DMS53 (cell line): ENCODE measurements at regions not wholly inside any gene's neighbourhood (a gene's known extent, or its start where the extent isn't known, plus 50 kb on each side); places are given as distances from the start of the nearest gene placed in this dataset.
A peak's percentile ranks its signal among the peaks of the same experiment; 100 is the strongest.

Source experiments
- DNase-seq: peaks from one replicate; lab custom pipeline; 2025; lab: John Stamatoyannopoulos, UW

DNA sequence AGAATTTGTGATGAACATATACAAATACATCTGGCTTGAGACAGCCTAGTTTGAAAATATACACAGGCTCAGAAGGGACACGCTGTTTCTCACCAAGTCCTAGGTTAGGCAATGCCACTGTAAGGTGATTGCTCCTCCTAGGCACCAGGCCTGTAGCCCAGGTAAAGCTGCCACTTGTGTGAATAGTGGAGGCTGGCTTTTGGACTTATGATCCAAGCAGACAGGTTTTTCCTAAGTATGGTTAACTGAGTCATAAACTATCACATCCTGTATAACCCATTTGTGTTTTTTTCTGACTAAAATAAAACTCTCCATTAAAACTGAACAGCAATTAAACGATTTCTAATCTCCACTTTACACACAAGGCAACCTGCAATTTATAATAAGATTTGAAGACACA lies 81.0 kb downstream of the SEMA4F start:
- peak; percentile 35 for DNase-seq

DNA sequence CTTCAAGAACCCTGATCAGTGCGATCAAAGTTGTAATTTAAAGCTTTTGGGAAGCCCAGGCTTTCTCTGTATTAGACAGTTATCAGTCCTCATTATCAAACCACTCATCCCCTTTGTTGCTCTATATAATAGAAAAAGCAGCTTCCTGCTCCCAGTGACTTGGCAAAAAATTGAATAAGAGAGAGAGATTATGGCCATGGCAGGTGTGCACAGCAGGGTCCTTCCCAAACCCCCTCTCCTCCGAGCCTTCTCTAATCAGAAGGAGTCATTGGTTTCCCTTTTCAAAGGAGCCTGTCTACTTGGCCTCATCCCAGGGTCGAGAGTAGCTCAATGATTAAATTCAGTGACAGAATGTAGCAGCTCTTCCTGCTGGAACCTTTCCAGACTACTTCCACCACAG lies 81.5 kb downstream of the SEMA4F start:
- peak; percentile 39 for DNase-seq

DNA sequence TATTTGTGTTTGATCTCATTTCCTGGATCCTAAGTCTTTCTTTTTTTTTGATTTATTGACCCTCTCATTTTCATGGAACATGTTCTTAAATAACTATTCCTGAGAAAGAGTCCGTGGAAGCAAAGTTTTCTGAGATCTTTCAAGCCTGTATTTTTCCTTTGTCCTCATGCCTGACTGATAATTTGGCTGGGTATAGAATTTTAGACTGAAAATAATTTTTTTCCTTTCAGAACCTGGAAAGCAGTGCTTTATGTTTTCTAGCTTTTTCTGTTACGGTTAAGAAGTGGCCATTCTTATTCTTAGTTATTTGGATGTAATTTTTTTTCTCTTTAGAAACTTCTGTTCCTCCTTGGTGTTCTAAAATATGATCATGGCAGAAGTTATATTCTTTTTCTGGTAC lies 82.5 kb downstream of the SEMA4F start:
- DNase-seq: no peak

DNA sequence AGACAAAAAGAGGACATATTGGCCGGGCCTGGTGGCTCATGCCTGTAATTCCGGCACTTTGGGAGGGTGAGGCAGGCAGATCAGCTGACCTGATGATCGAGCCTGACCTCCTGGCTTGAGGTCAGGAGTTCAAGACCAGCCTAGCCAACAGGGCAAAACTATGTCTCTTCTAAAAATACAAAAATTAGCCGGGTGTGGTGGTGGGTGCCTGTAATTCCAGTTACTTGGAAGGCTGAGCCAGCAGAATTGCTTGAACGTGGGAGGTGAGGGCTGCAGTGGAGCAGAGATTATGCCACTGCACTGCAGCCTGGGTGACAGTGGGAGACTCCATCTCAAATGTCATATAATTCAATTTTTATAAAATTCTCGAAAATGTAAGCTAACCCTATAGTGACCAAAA lies 84.5 kb downstream of the SEMA4F start:
- no peak for DNase-seq

DNA sequence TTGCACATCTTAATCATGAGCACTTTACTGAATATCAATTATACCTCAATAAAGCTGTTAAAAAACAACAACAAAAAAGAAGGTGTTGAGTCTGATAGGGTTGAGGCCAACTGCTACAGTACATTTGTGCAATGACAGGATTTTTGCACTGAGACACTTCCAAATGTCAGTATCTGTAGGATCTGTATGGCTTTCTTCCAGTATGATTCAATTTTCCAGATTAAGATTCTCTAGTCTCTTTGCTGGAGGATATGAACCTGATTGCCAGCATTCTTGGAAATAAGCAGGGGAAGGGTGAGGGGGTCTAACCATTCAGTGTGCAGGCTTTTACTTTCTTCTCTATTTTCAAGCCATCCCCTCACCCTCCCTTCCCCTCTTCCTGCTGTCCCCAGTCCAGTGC lies 85.1 kb downstream of the SEMA4F start:
- DNase-seq: no peak

DNA sequence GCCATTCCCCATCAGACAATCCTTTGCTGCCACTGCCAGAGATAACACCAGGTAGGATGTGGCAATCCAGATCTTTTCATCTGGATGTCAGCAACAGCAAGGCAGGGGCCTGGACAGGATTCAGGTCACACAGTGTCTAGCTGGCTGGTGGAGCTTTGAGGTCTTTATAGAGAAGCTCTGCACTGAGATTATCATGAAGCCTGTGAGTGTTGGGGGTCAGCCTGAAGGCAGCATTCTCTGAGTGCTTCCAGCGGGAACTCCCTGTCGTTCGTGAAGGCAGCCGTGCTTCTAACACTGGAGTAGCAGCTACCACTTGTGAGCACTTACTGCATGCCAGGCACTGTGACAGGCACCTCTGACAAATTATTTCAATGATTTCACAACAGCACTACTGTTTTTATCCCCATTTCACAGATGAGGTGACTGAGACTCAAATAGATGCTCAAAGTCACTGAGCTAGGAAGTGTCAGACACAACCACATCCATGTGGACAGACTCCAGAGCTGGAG lies 85.7 kb downstream of the SEMA4F start:
- DNase-seq: no peak

DNA sequence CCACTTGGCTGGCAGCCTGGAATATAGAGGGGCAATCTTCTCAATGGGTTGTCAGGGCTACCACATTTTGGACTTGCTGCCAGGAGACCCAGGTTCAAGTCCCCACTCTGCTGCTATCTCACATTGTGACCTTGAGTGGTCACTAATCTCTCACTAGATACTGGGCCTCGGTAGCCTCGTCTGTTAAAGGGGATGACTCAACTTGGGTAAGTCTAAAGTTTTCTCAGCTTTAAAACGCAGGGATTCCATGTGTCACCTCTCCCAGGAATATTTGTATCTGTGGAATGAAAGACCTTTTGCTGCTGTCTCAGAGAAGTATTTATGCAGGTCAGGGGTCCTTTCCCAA lies 86.3 kb downstream of the SEMA4F start:
- DNase-seq: no peak

DNA sequence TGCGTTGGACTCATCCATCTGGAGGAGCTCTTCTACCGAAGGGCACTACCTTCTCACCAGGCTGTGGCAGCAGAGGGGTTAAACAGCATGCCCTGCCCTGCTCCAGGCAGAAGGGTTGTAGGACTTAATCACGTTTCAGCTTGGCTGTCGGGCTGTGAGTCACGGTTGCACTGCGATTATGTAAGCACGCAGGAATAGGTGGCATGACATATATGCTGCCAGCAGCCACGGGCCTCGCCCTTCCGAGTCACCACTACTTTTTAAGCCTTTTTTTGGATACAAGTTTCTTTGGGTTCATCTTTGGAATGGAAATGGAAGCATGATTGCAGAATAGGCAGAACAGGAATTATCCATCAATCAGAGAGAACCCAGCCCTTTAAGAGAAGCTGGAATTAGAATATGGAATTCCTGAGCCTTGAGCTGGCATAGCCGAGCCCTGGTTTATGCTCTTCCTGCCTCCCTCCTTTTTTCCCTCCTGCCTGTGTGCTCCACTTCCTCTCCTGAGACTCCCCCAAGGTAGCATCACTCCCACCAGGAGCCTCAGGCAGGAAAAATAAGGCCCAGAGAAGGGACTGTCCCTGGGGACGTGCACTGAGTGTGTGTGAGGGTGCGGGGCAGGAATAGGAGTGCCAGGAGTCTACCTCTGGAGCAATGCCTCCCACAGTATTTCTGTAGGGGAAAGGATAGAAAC lies 86.8 kb downstream of the SEMA4F start:
- DNase-seq: peak; percentile 64

DNA sequence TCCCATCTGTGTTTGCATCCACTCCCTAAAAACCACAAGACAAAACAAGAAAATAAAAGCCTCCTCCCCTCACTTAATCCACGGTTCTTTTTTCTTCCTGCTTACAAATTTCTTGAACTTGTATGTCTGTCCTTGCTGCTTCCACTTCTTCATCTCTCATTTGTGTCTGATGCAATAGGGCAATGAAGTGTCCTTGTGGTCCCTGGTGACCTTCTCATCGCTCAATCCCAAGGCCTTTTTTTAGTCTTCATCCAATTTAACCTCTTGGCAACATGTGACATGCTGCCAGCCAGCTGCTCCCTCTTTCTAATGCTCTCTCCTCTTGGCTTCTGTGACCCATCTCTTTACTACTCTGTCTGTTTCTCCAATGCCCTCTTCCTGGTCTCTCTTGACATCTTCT lies 87.6 kb downstream of the SEMA4F start:
- DNase-seq: no peak

DNA sequence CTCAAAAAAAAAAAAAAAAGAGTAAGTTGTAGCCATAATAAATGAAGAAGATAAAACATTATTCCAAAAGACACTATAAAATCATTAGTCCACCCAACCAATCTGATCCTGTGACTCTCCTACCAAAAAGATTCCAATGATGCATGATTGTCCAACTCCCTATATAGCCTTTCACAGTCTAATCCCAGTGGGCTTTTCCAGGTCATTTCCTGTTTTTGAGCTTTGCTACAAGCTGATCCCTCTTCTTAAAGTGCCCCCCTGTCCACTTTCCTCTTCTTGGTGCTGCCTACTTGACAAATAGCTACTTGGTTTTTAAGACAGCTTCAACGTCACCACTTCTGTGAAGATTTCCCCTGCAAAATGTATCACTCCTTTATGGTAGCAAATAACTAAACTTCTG lies 88.4 kb downstream of the SEMA4F start:
- DNase-seq: no peak

DNA sequence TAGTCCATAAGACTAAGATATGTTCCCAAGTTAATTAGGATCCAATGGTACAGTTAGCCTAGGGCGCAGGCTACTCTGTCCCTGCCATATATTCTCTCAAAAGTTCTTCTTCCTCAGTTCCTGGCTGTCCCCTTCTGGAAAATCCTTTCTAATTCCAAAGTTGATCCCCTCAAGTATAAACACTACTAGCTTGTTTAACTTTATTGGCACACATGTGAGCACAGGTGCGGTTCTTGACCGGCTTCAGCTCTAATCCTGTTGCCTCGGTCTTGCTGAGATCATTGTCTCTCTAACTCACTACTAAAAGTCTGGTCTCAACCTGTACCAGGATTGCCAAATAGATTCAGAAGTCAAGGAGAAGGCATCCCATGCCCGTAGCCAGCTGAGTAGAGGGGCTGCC lies 89.0 kb downstream of the SEMA4F start:
- DNase-seq: no peak

DNA sequence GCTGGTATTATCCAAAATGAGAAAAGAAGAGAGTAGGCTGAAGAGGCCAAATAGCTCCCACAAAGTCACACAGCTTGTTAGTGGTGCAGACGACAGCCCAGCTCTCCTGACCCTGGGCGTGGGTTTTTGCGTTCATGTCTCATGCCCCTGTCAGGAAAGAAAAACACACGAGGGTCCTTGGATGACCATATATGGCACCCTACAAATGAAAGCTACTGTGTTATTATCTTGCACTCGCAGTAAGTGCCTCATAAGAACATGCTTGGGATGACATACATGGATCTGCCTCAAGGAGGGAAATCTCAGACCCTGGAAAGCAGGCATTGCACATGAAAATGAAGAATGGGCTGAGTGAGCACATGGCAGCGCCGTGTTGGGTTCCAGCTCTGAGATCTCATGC lies 89.7 kb downstream of the SEMA4F start:
- no peak for DNase-seq

DNA sequence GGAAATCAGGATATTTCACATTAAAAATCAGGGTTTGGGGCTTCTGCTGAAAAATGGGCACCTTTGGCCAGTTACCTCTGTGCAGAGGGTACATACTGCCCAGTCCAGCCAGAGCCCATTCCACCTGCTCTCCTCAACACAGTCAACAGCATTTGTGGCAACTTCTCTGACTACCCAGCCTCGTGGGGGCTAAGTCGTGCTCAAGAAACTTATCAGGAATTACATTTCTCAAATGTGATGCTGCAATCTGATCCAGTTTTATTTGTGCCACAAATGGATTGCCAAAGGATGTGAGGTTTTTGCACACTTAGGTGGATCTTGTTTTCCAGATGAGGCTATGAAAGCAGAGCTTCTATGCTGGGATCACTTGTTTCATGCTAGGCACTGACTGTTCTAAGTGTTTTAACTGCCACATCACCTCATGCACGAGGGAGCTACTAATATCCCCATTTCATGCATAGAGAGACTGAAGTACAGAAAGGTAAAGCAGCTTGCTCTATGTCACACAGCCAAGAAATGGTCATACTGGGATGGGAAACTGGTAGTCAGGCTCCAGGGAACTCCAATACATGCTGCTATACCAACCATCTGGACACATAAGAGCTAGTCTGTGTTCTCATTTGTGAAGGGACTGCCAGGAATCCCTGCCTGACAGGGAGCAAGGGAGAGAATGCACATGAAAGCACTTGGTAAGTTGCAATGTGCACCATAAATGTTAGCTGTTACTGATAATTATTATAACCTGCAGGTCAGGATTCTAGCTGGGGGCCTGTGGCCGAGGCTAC lies 89.0 kb upstream of the HK2 start:
- no peak for DNase-seq

DNA sequence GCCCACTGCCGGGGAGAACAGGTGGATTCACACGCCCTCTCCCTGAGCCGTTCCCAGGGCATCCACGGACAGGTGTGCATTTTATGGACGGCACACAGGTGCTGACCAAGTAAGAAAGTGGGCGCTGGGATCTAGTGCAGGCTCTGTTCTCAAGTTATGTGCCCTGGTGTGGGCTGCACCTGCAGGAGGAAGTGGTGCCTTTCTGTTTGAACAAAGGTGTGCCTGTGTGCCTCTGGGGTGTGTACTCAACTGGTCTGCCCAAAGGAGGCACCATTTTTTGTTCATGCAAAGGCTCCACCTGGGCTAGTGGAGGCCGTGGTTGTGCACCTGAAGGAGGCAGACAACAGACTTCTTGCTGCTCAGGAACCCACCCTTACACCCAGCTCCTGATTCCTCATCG lies 88.2 kb upstream of the HK2 start:
- peak; percentile 16 for DNase-seq

DNA sequence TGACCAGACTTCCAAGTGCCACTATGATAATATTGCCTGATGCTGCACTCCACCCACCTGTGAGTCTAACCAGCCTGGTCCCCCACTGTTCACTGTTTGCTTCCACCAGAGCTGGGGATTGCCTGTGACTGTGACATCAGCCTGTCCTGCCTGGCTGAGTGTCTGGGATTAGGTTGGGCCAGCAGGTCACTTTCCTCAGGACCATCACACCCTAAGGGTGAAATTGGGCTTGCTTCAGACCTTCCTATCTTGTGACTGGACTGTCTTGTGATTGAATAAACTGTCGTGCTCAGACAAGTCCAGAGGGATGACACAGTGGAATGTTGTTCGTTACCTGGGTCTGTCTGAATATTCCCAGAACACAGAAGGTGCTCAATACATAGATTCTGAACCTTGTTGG lies 87.4 kb upstream of the HK2 start:
- no peak for DNase-seq

DNA sequence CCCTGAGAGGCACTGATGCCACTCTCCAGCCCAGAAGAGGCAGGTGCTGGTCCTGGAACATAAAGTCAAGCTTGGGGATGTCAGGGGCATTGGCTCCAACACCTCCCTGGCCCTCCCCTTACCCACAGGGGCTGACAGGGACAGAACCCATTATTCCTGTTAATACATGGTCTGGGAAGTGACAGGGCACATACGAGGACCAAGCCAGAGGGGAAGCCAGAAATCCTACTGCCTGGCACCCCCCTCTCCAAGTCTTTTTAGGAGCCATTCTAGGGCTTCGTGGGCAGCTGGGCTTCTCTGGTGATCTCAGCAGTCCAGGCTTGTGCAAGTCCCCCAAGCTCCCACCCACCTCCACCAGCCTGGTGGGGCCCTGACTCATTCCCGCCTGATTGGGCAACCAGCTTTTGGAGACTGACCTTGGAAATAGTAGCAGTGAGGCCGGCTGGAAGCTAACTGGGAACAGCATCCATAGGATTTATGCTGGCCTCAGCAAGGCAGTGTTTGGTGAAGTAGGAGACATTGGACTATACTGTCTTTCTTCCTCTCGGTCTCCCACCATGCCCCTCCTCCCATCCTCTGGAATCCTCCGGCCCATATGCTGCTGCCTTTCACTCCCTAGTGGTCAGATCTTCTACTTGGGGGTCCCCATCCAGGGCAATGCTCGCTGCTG lies 86.4 kb upstream of the HK2 start:
- no peak for DNase-seq

DNA sequence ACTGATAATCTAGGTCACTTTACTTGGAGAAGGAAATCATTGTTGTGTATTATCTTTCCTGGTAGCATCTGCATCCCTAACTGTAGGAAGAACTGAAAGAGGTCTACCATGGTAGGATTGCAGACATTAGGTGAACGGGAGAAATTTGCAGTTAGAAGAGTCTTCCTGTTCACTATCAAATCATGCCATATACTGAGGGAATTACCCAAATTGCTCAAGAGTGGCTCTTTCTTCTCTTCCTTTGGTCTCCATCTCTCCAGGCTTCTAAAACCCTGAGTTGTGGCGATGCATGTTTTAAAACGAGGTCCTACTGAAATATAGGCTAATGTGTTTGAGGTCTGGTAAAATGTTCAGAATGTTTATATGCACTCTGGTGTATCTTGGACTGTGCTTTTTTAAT lies 85.3 kb upstream of the HK2 start:
- no peak for DNase-seq

DNA sequence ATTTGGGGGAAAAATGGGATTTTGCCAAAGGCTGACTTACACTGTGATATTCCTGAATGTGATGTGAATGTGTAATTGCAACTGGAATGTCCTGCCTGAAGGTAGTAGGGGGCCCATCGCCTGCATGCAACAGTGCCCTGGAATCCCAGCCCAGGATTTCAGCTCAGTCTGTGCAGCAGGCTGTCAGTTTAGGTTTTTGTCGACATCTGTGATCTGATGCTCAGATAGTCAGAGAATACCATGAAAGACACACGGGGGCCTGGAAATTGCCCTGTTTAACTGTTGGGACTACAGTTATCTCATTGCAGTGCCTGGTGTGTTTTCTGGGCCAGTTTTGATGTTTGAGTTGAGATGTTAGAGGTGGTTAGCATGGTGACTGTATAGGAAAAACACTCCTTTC lies 84.5 kb upstream of the HK2 start:
- no peak for DNase-seq

DNA sequence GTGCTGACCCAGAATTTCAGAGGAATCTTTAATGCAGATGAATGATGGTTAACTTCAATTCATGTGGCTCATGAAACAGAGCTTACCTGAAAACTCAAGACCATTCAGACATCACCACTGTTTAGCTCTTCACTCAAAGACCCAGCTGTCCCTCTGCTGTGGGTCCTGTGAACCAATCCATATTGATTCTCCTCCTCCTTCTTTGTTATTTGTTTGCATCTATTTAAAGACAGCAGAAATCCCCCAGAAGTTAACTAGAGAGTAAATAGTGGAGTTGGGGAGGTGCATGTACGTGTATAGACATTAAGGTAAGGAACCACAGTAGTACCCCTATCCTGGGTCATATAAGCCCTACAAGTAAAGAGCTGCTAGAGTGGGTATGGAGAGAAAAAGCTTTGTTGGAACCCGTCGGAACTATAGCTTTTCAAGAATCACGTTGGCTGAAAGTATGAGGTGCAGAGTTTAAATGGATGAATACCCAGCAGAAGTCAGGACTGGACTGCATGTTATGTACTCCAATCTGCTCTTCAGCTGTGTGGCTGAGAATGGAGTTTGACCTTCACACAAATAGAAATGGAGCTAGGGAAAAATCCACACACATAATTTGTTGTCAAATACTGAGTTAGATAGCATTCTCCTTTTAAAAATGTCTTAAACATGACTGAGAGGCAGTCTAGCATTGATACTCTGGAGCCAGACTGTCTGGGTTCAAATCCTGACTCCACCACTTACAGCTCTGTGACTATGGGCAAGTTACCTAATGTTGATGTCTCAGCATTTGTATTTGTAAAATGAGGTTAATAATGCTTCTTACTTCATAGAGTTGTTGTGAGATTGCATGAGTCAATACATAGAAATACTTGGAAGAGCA lies 81.7 kb upstream of the HK2 start:
- DNase-seq: no peak

DNA sequence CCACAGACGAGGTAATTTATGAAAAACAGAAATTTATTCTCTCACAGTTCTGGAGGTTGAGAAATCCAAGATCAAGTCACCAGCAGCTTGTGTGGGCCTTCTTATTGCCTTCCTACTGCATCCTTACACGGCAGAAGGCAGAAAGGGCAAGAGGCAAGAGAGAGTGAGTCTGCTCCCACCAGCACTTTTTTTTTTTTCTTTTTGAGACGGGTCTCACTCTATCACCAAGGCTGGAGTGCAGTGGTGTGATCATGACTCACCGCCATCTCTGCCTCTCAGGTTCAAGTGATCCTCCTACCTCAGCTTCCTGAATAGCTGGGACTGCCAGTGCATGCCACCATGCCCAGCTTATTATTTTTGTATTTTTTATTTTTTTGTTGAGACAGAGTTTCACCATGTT lies 78.5 kb upstream of the HK2 start:
- peak; percentile 68 for DNase-seq

DNA sequence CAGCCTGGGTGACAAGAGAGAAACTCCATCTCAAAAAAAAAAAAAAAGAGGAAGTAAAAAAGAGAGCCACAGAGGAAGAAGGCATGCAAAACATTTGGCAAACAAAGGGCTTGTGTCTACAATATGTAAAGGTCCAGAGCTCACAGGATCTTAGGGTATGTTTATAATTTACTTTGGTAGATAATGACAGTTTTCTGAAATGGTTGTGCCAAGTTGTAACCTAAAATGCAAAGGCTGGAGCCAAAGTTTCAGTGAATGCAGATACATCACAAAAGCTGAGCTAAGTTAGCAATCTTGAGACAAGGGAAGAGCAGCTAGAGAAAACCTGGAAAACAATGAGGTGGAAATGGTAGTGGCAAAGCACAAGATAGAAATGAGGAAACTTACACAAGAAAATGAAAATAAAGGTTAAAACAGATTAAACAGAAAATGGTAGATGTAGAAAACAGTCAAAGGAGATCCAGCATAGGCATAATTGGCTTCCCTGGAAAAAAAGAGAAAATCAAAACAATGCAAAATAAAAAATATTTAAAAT lies 77.5 kb upstream of the HK2 start:
- peak; percentile 34 for DNase-seq

DNA sequence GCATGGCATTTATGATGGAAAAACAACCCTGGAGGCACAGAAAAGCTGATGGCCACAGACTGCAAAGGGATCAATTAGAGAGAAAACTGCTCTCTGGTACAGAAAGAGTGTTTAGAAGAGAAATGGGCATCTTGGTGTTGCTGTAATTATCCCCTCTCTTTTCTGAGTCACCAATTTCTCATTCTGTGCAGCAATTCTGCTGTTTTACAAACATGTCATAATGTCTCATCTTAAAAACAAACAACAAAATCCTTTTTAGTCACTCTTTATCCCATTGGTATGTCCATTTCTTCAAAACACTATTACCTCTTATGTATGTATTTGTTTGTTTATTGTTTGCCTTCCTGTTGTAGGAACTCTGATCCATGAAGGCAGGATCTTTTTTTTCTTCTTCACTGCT lies 73.9 kb upstream of the HK2 start:
- DNase-seq: no peak
